Fibroblast of pulmonary artery (primary cell): ENCODE measurements at regions not wholly inside any gene's neighbourhood (a gene's known extent, or its start where the extent isn't known, plus 50 kb on each side); places are given as distances from the start of the nearest gene placed in this dataset.
"Not testable (repeated sequence)": the region's sequence is repeated elsewhere in the genome, so short reads cannot be mapped to it uniquely, and the experiment has no call there.

ENCODE experiments used
- DNase-seq: peaks from one replicate; pipeline ENCODE4 v3.0.0-alpha.2; 2010; ENCODE audit warnings: low read depth
- H3K4me3 ChIP-seq: replicated peaks from 2 replicates; pipeline ENCODE4 v1.5.1; 2011; ENCODE audit warnings: low read depth, mild to moderate bottlenecking, control low read depth, low read length, moderate library complexity
- CTCF ChIP-seq: IDR thresholded peaks from 2 replicates; pipeline ENCODE4 v1.5.1; 2011; ENCODE audit warnings: mild to moderate bottlenecking, control low read depth, low read length, inconsistent platforms; ENCODE audit errors: missing control alignments

- peak; percentile 92 for TF ChIP-seq CTCF
- H3K4me3 ChIP-seq: no peak overlapping the region
- DNase-seq: peak; percentile 70
Observed at GRCh38 chr14:37874429-37875109, 279.1 kb downstream of the TTC6 start.

- no peak for TF ChIP-seq CTCF
- DNase-seq: no peak
- H3K4me3 ChIP-seq: no peak overlapping the region
Observed at GRCh38 chr14:37888234-37888633, 292.8 kb downstream of the TTC6 start.

GRCh38 chr14:37889087-37889486, 293.7 kb downstream of the TTC6 start:
- DNase-seq: no peak
- no peak for TF ChIP-seq CTCF

GRCh38 chr14:37890095-37890494, 294.7 kb downstream of the TTC6 start:
- TF ChIP-seq CTCF: peak; percentile 27
- no peak overlapping the region for H3K4me3 ChIP-seq
- DNase-seq: no peak

More at GRCh38 chr14:37889087-37889486, 293.7 kb downstream of the TTC6 start:
- H3K4me3 ChIP-seq: no peak overlapping the region

GRCh38 chr14:37891500-37891899, 296.1 kb downstream of the TTC6 start:
- not testable (repeated sequence) for H3K4me3 ChIP-seq, DNase-seq

- no peak overlapping the region for H3K4me3 ChIP-seq
- DNase-seq: no peak
- TF ChIP-seq CTCF: no peak
Observed at GRCh38 chr14:37894463-37894862, 299.0 kb downstream of the TTC6 start.

- TF ChIP-seq CTCF: no peak
- DNase-seq: no peak
- no peak overlapping the region for H3K4me3 ChIP-seq
Observed at GRCh38 chr14:37899365-37899764, 303.9 kb downstream of the TTC6 start.

GRCh38 chr14:37900561-37900960, 305.1 kb downstream of the TTC6 start:
- TF ChIP-seq CTCF: no peak
- H3K4me3 ChIP-seq: no peak overlapping the region
- no peak for DNase-seq
